ENCODE measurements at regions not wholly inside any gene's neighbourhood (a gene's known extent, or its start where the extent isn't known, plus 50 kb on each side); places are given as distances from the start of the nearest gene placed in this dataset.

DNA sequence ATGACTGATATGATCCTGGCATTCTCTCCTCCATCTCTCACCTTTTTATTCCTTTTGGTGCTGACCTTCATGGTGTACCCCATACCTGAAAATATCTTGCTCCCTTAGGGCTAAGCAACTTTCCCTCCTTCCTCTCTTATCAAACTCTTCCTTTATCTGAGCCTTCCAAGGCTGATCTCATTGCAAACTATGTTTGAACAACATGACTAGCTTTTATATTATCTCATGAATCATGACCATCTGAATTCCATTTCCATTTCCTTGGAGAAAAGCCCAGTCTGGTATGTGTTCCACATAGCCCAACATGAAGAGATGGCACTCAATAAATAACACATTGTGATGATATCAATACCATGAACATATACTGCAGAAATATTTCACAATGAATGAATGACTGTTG lies 111.6 kb downstream of the TSPAN8 start:
- no peak overlapping the region for H3K27ac Mint-ChIP-seq
- Histone ChIP-seq H3K9me3 (ENCODE audit: low read length) (no peaks in the 10 kb centered on the region), H3K36me3 (ENCODE audit: insufficient read depth, low read length) (no peaks in the 10 kb centered on the region), H3K27me3 (ENCODE audit: insufficient read depth, low read length, poor library complexity, severe bottlenecking) (no peaks in the 10 kb centered on the region), H3K4me3 (ENCODE audit: low read length) (no peak overlapping the region), H3K4me1 (ENCODE audit: insufficient read depth, low read length) (no peaks in the 10 kb centered on the region), H3K27ac (ENCODE audit: low read depth, low read length) (no peak overlapping the region)
- ChIA-PET POLR2A (no interaction called here), CTCF (no interaction called here)
- H3K4me3 Mint-ChIP-seq = no peak overlapping the region
- H3K27me3 Mint-ChIP-seq = no peaks in the 10 kb centered on the region
- H3K4me1 Mint-ChIP-seq = no peaks in the 10 kb centered on the region
- H3K36me3 Mint-ChIP-seq = no peaks in the 10 kb centered on the region
- H3K9me3 Mint-ChIP-seq = peaks cover 0 to 5% (median 3%) of the 10 kb centered on the region in 5 donors
- DNase-seq = no peak

DNA sequence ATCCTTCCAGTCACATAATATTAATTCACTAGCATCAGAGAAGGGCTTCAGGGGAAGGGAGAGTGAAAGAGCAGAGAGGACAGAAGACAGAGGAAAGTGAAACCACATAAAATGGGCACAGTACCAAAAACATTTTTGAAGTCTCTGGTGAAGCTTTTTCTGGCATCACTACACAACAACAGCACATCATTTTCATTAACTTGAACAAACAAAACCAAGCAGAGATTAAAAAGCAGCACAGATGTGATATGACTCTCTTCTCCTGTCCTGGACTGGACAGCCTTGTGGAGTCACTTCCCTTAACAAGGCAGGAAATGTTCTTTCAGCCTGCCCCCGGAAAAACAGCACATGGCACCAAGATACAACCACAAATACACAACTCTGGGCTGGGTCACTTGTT lies 112.0 kb downstream of the TSPAN8 start:
- H3K36me3 ChIP-seq (ENCODE audit: insufficient read depth, low read length) = no peaks in the 10 kb centered on the region
- no peak overlapping the region for H3K4me3 ChIP-seq (ENCODE audit: low read length)
- H3K4me1 ChIP-seq (ENCODE audit: insufficient read depth, low read length) = no peaks in the 10 kb centered on the region
- Mint-ChIP-seq H3K27ac (no peak overlapping the region), H3K36me3 (no peaks in the 10 kb centered on the region), H3K27me3 (no peaks in the 10 kb centered on the region), H3K9me3 (peaks cover 0 to 5% (median 3%) of the 10 kb centered on the region in 5 donors), H3K4me1 (no peaks in the 10 kb centered on the region), H3K4me3 (no peak overlapping the region)
- no peaks in the 10 kb centered on the region for H3K9me3 ChIP-seq (ENCODE audit: low read length)
- H3K27ac ChIP-seq (ENCODE audit: low read depth, low read length) = no peak overlapping the region
- no peaks in the 10 kb centered on the region for H3K27me3 ChIP-seq (ENCODE audit: insufficient read depth, low read length, poor library complexity, severe bottlenecking)
- DNase-seq = no peak
- ChIA-PET CTCF (no interaction called here), POLR2A (no interaction called here)

DNA sequence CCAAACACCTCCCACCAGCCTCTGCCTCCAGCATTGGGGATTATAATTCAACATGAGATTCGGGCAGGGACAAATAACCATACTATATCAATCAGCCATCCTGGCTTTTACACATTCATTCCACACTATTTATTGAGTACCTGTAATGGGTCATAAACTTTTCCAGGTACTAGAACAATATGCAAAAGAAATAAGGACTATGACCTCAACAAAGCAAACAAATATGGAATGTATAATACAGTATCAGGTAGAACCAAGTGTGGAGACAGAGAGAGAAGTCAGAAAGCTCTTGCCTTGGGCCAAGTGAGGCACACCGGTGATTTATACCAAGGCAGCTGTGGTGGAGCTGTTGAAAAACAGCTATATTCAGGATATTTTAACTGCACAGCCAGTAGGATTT lies 116.3 kb downstream of the TSPAN8 start:
- Mint-ChIP-seq H3K4me3 (no peak overlapping the region), H3K9me3 (peaks cover 0 to 8% (median 5%) of the 10 kb centered on the region in 5 donors), H3K36me3 (no peaks in the 10 kb centered on the region), H3K27ac (no peak overlapping the region), H3K27me3 (peaks cover 0 to 1% of the 10 kb centered on the region in 2 donors), H3K4me1 (no peaks in the 10 kb centered on the region)
- ChIA-PET CTCF (no interaction called here), POLR2A (no interaction called here)
- Histone ChIP-seq H3K36me3 (ENCODE audit: insufficient read depth, low read length) (no peaks in the 10 kb centered on the region), H3K27me3 (ENCODE audit: insufficient read depth, low read length, poor library complexity, severe bottlenecking) (no peaks in the 10 kb centered on the region), H3K27ac (ENCODE audit: low read depth, low read length) (no peak overlapping the region), H3K4me1 (ENCODE audit: insufficient read depth, low read length) (no peaks in the 10 kb centered on the region), H3K9me3 (ENCODE audit: low read length) (no peaks in the 10 kb centered on the region), H3K4me3 (ENCODE audit: low read length) (no peak overlapping the region)
- no peak for DNase-seq

GRCh38 chr12:71038960-71039359 lies 118.4 kb upstream of the PTPRR start:
- Mint-ChIP-seq H3K9me3 (peaks cover 0 to 8% (median 3%) of the 10 kb centered on the region in 5 donors), H3K4me1 (no peaks in the 10 kb centered on the region), H3K27me3 (peaks cover 0 to 1% of the 10 kb centered on the region in 2 donors), H3K4me3 (no peak overlapping the region), H3K36me3 (no peaks in the 10 kb centered on the region), H3K27ac (no peak overlapping the region)
- Histone ChIP-seq H3K4me1 (ENCODE audit: insufficient read depth, low read length) (no peaks in the 10 kb centered on the region), H3K4me3 (ENCODE audit: low read length) (no peak overlapping the region), H3K9me3 (ENCODE audit: low read length) (no peaks in the 10 kb centered on the region), H3K27ac (ENCODE audit: low read depth, low read length) (no peak overlapping the region), H3K27me3 (ENCODE audit: insufficient read depth, low read length, poor library complexity, severe bottlenecking) (no peaks in the 10 kb centered on the region), H3K36me3 (ENCODE audit: insufficient read depth, low read length) (no peaks in the 10 kb centered on the region)
- CTCF ChIA-PET = no interaction called here
- POLR2A ChIA-PET = no interaction called here
- no peak for DNase-seq

DNA sequence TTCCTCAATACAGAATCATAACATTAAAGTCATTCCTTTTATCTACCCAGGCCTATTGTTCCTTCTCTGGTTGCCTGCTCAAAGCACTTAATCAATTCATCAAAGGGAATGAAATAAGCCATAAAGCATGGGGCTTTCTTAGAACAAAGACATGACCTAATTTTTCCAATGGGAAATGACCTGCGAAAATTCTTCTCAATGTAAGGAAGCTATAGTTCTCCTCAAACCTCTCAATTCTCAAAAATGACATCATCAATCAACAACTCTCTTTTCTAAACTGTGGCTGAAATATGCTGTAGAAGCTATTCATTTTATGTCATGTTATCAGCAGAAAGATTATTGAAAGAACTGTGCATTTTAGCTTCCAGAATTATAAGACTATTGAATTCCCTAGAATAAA lies 116.0 kb upstream of the PTPRR start:
- no peaks in the 10 kb centered on the region for H3K36me3 ChIP-seq (ENCODE audit: insufficient read depth, low read length)
- H3K9me3 ChIP-seq (ENCODE audit: low read length) = no peaks in the 10 kb centered on the region
- no peak overlapping the region for H3K4me3 ChIP-seq (ENCODE audit: low read length)
- CTCF ChIA-PET = no interaction called here
- H3K27ac Mint-ChIP-seq = no peak overlapping the region
- no peaks in the 10 kb centered on the region for H3K36me3 Mint-ChIP-seq
- H3K27me3 ChIP-seq (ENCODE audit: insufficient read depth, low read length, poor library complexity, severe bottlenecking) = no peaks in the 10 kb centered on the region
- DNase-seq = no peak
- POLR2A ChIA-PET = no interaction called here
- H3K9me3 Mint-ChIP-seq = peaks cover 1 to 9% (median 5%) of the 10 kb centered on the region in 5 donors
- H3K4me1 ChIP-seq (ENCODE audit: insufficient read depth, low read length) = no peaks in the 10 kb centered on the region
- no peak overlapping the region for H3K4me3 Mint-ChIP-seq
- H3K27me3 Mint-ChIP-seq = peaks cover 0 to 1% of the 10 kb centered on the region in 2 donors
- H3K27ac ChIP-seq (ENCODE audit: low read depth, low read length) = no peak overlapping the region
- H3K4me1 Mint-ChIP-seq = no peaks in the 10 kb centered on the region

DNA sequence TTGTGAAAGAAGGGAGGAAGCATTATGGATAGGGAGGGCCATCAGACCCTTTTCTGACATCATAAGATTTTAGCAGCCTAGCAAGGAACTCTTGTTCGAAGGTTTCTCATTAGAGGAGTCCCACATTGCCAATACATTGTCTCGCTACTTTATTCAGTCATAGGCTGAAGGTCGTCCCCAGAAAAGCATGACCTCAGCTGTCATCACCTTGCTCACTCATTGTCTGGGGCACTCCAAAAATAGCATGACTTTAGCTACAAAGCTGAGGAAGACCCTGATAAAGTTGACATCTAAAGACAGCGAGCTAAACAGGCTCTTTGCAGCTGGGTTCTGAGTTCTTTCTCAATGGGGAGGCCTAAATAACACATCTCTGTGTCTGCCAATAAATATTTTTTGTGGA lies 112.4 kb upstream of the PTPRR start:
- DNase-seq = no peak
- Histone ChIP-seq H3K27ac (ENCODE audit: low read depth, low read length) (no peak overlapping the region), H3K36me3 (ENCODE audit: insufficient read depth, low read length) (no peaks in the 10 kb centered on the region), H3K27me3 (ENCODE audit: insufficient read depth, low read length, poor library complexity, severe bottlenecking) (no peaks in the 10 kb centered on the region), H3K4me1 (ENCODE audit: insufficient read depth, low read length) (no peaks in the 10 kb centered on the region), H3K9me3 (ENCODE audit: low read length) (no peaks in the 10 kb centered on the region), H3K4me3 (ENCODE audit: low read length) (no peak overlapping the region)
- Mint-ChIP-seq H3K4me3 (no peak overlapping the region), H3K9me3 (peaks cover 3 to 14% (median 4%) of the 10 kb centered on the region in 5 donors), H3K36me3 (no peaks in the 10 kb centered on the region), H3K27me3 (no peaks in the 10 kb centered on the region), H3K27ac (no peak overlapping the region), H3K4me1 (no peaks in the 10 kb centered on the region)
- ChIA-PET POLR2A (no interaction called here), CTCF (no interaction called here)

GRCh38 chr12:71029302-71029701 lies 108.8 kb upstream of the PTPRR start:
- no peaks in the 10 kb centered on the region for H3K27me3 ChIP-seq (ENCODE audit: insufficient read depth, low read length, poor library complexity, severe bottlenecking)
- no peaks in the 10 kb centered on the region for H3K4me1 ChIP-seq (ENCODE audit: insufficient read depth, low read length)
- H3K36me3 ChIP-seq (ENCODE audit: insufficient read depth, low read length) = no peaks in the 10 kb centered on the region
- H3K27ac ChIP-seq (ENCODE audit: low read depth, low read length) = no peak overlapping the region
- ChIA-PET CTCF (no interaction called here), POLR2A (no interaction called here)
- Mint-ChIP-seq H3K36me3 (no peaks in the 10 kb centered on the region), H3K4me3 (no peak overlapping the region), H3K27me3 (no peaks in the 10 kb centered on the region), H3K9me3 (peaks cover 2 to 14% (median 4%) of the 10 kb centered on the region in 5 donors), H3K27ac (no peak overlapping the region), H3K4me1 (no peaks in the 10 kb centered on the region)
- no peak for DNase-seq
- no peak overlapping the region for H3K4me3 ChIP-seq (ENCODE audit: low read length)
- H3K9me3 ChIP-seq (ENCODE audit: low read length) = no peaks in the 10 kb centered on the region

GRCh38 chr12:71027856-71028255 lies 107.3 kb upstream of the PTPRR start:
- no peaks in the 10 kb centered on the region for H3K4me1 Mint-ChIP-seq
- H3K27ac ChIP-seq (ENCODE audit: low read depth, low read length) = no peak overlapping the region
- H3K27me3 ChIP-seq (ENCODE audit: insufficient read depth, low read length, poor library complexity, severe bottlenecking) = no peaks in the 10 kb centered on the region
- no peak for DNase-seq
- CTCF ChIA-PET = no interaction called here
- H3K4me1 ChIP-seq (ENCODE audit: insufficient read depth, low read length) = no peaks in the 10 kb centered on the region
- POLR2A ChIA-PET = no interaction called here
- no peak overlapping the region for H3K4me3 ChIP-seq (ENCODE audit: low read length)
- H3K27ac Mint-ChIP-seq = no peak overlapping the region
- H3K9me3 ChIP-seq (ENCODE audit: low read length) = no peaks in the 10 kb centered on the region
- H3K36me3 Mint-ChIP-seq = no peaks in the 10 kb centered on the region
- no peaks in the 10 kb centered on the region for H3K27me3 Mint-ChIP-seq
- H3K9me3 Mint-ChIP-seq = peaks cover 0 to 6% (median 4%) of the 10 kb centered on the region in 5 donors
- no peaks in the 10 kb centered on the region for H3K36me3 ChIP-seq (ENCODE audit: insufficient read depth, low read length)
- H3K4me3 Mint-ChIP-seq = no peak overlapping the region

DNA sequence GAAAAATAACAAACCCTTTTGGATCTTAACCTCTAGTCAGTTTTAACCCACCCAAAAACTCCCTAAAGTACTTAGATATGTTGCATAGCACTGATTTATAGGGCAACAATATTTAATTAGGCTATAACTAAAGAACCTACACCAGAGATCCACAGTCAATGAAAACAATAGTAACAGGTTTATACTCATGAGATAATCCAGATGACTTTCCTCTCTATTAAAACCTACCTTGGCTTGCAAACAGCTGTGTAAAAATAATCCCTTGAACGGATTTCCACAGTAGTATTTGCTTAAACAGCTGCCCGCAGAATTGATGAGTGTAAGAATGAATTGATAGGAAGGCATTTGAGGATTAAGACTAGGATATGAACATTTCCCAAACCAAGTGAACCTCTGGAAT lies 104.3 kb upstream of the PTPRR start:
- H3K36me3 ChIP-seq (ENCODE audit: insufficient read depth, low read length) = no peaks in the 10 kb centered on the region
- Mint-ChIP-seq H3K27me3 (no peaks in the 10 kb centered on the region), H3K36me3 (no peaks in the 10 kb centered on the region), H3K4me1 (no peaks in the 10 kb centered on the region), H3K9me3 (peaks cover 0 to 6% (median 3%) of the 10 kb centered on the region in 5 donors), H3K27ac (no peak overlapping the region), H3K4me3 (no peak overlapping the region)
- ChIA-PET POLR2A (no interaction called here), CTCF (no interaction called here)
- no peaks in the 10 kb centered on the region for H3K4me1 ChIP-seq (ENCODE audit: insufficient read depth, low read length)
- H3K27ac ChIP-seq (ENCODE audit: low read depth, low read length) = no peak overlapping the region
- no peak overlapping the region for H3K4me3 ChIP-seq (ENCODE audit: low read length)
- no peaks in the 10 kb centered on the region for H3K27me3 ChIP-seq (ENCODE audit: insufficient read depth, low read length, poor library complexity, severe bottlenecking)
- DNase-seq = no peak
- no peaks in the 10 kb centered on the region for H3K9me3 ChIP-seq (ENCODE audit: low read length)
